ENCODE measurements at regions not wholly inside any gene's neighbourhood (a gene's known extent, or its start where the extent isn't known, plus 50 kb on each side); places are given as distances from the start of the nearest gene placed in this dataset.
"Not testable (repeated sequence)": the region's sequence is repeated elsewhere in the genome, so short reads cannot be mapped to it uniquely, and the experiment has no call there.

- TF ChIP-seq CTCF (IDR thresholded peaks at IDR 0.05); ZFX (IDR thresholded peaks at IDR 0.05; ENCODE audit: borderline replicate concordance): not testable (repeated sequence)
These were observed 1231.1 kb downstream of the TMEM121 start for GRCh38 chr14:106757444-106757843.

Data from 22Rv1 (cell line).